HEK293 (cell line): ENCODE measurements at regions not wholly inside any gene's neighbourhood (a gene's known extent, or its start where the extent isn't known, plus 50 kb on each side); places are given as distances from the start of the nearest gene placed in this dataset.

Source experiments
- CTCF ChIP-seq: fragments of 450-650 bp; formaldehyde crosslinking; IDR thresholded peaks from 2 replicates; pipeline ENCODE4 v1.5.1; 2016; ENCODE audit warnings: missing biosample characterization, missing genetic modification characterization
- FEZF1 ChIP-seq: fragments of 450-650 bp; formaldehyde crosslinking; IDR thresholded peaks from 2 replicates; pipeline ENCODE4 v1.5.1; 2016; ENCODE audit warnings: missing biosample characterization, missing genetic modification characterization
- KLF16 ChIP-seq: fragments of 450-650 bp; formaldehyde crosslinking; IDR thresholded peaks from 2 replicates; pipeline ENCODE4 v1.5.1; 2017; ENCODE audit warnings: missing biosample characterization, missing genetic modification characterization
- YY2 ChIP-seq: fragments of 450-650 bp; formaldehyde crosslinking; IDR thresholded peaks from 2 replicates; pipeline ENCODE4 v1.5.1; 2016; ENCODE audit warnings: missing biosample characterization, missing genetic modification characterization
- ZBTB1 ChIP-seq: fragments of 450-650 bp; formaldehyde crosslinking; IDR thresholded peaks from 2 replicates; pipeline ENCODE4 v1.5.1; 2016; ENCODE audit warnings: missing biosample characterization, missing genetic modification characterization
- ZNF114 ChIP-seq: fragments of 450-650 bp; formaldehyde crosslinking; IDR thresholded peaks from 2 replicates; pipeline ENCODE4 v1.5.0; 2017; ENCODE audit warnings: missing biosample characterization, missing genetic modification characterization
- ZNF133 ChIP-seq: fragments of 450-650 bp; formaldehyde crosslinking; IDR thresholded peaks from 2 replicates; pipeline ENCODE4 v1.5.1; 2016; ENCODE audit warnings: missing biosample characterization, missing genetic modification characterization
- ZNF140 ChIP-seq: fragments of 450-650 bp; formaldehyde crosslinking; IDR thresholded peaks from 2 replicates; pipeline ENCODE4 v1.5.1; 2016; ENCODE audit warnings: missing biosample characterization, missing genetic modification characterization
- ZNF16 ChIP-seq: fragments of 450-650 bp; formaldehyde crosslinking; IDR thresholded peaks from 2 replicates; pipeline ENCODE4 v1.5.1; 2016; ENCODE audit warnings: low read depth, missing biosample characterization, missing genetic modification characterization
- ZNF19 ChIP-seq: fragments of 450-650 bp; formaldehyde crosslinking; IDR thresholded peaks from 2 replicates; pipeline ENCODE4; 2016; ENCODE audit warnings: missing biosample characterization, missing genetic modification characterization, low read depth
- ZNF274 ChIP-seq, 2 experiments: fragments of 200-500 bp in 1 of 2; fragments of 450-650 bp in 1 of 2; sonication (Bioruptor generic) in 1 of 2; formaldehyde crosslinking in 1 of 2; IDR thresholded peaks; 2 replicates each; pipeline versions ENCODE4 v1.5.1 to v1.6.1; 2014 to 2016; ENCODE audit warnings: borderline replicate concordance in 1 of 2, inconsistent platforms in 1 of 2, low read length in 1 of 2, missing biosample characterization in 1 of 2, missing genetic modification characterization in 1 of 2
- ZNF280C ChIP-seq: fragments of 450-650 bp; formaldehyde crosslinking; IDR thresholded peaks from 2 replicates; pipeline ENCODE4 v1.5.1; 2016; ENCODE audit warnings: missing biosample characterization, missing genetic modification characterization
- ZNF302 ChIP-seq: fragments of 450-650 bp; formaldehyde crosslinking; IDR thresholded peaks from 2 replicates; pipeline ENCODE4 v1.5.1; 2016; ENCODE audit warnings: missing biosample characterization, missing genetic modification characterization, low read depth
- ZNF335 ChIP-seq: fragments of 450-650 bp; formaldehyde crosslinking; conservative IDR thresholded peaks from 2 replicates; pipeline ENCODE4 v1.5.1; 2016; ENCODE audit warnings: missing biosample characterization, missing genetic modification characterization
- ZNF341 ChIP-seq: fragments of 450-650 bp; formaldehyde crosslinking; IDR thresholded peaks from 2 replicates; pipeline ENCODE4; 2016; ENCODE audit warnings: low read depth, missing biosample characterization, missing genetic modification characterization
- ZNF350 ChIP-seq: fragments of 450-650 bp; formaldehyde crosslinking; IDR thresholded peaks from 2 replicates; pipeline ENCODE4 v1.5.0; 2017; ENCODE audit warnings: missing biosample characterization, mild to moderate bottlenecking, missing genetic modification characterization
- ZNF394 ChIP-seq: fragments of 450-650 bp; formaldehyde crosslinking; IDR thresholded peaks from 2 replicates; pipeline ENCODE4 v1.5.1; 2016; ENCODE audit warnings: missing biosample characterization, missing genetic modification characterization, mild to moderate bottlenecking, moderate library complexity, borderline replicate concordance
- ZNF596 ChIP-seq: fragments of 450-650 bp; IDR thresholded peaks from 2 replicates; pipeline ENCODE4 v1.5.0; 2018; ENCODE audit warnings: missing biosample characterization, mild to moderate bottlenecking, missing genetic modification characterization, moderate library complexity
- ZNF600 ChIP-seq: fragments of 450-650 bp; formaldehyde crosslinking; IDR thresholded peaks from 2 replicates; pipeline ENCODE4 v1.5.1; 2016; ENCODE audit warnings: missing biosample characterization, missing genetic modification characterization
- ZNF654 ChIP-seq: fragments of 450-650 bp; formaldehyde crosslinking; IDR thresholded peaks from 2 replicates; pipeline ENCODE4 v1.5.1; 2016; ENCODE audit warnings: low read depth, missing biosample characterization, missing genetic modification characterization
- ZNF658 ChIP-seq: fragments of 450-650 bp; formaldehyde crosslinking; IDR thresholded peaks from 2 replicates; pipeline ENCODE4; 2016; ENCODE audit warnings: missing biosample characterization, missing genetic modification characterization
- ZNF776 ChIP-seq: fragments of 450-650 bp; formaldehyde crosslinking; IDR thresholded peaks from 2 replicates; pipeline ENCODE4 v1.5.0; 2017; ENCODE audit warnings: missing biosample characterization, missing genetic modification characterization, borderline replicate concordance
- ZNF830 ChIP-seq: fragments of 450-650 bp; IDR thresholded peaks from 2 replicates; pipeline ENCODE4 v1.5.0; 2018; ENCODE audit warnings: missing biosample characterization, missing genetic modification characterization, low read depth, mild to moderate bottlenecking, moderate library complexity
- ZSCAN30 ChIP-seq: fragments of 450-650 bp; IDR thresholded peaks from 2 replicates; pipeline ENCODE4 v1.5.1; 2018; ENCODE audit warnings: missing biosample characterization, mild to moderate bottlenecking, missing genetic modification characterization, moderate library complexity
- TF ChIP-seq, protein P1 (sequence below): fragments of 450-650 bp; formaldehyde crosslinking; optimal IDR thresholded peaks from 2 replicates; pipeline ENCODE3; 2016; ENCODE audit warnings: missing biosample characterization, mild to moderate bottlenecking, missing genetic modification characterization
- TF ChIP-seq, protein P2 (sequence below): fragments of 450-650 bp; formaldehyde crosslinking; IDR thresholded peaks from 2 replicates; pipeline ENCODE4 v1.5.1; 2016; ENCODE audit warnings: missing biosample characterization, missing genetic modification characterization, borderline replicate concordance
- TF ChIP-seq, protein P3 (sequence below): fragments of 450-650 bp; formaldehyde crosslinking; IDR thresholded peaks from 2 replicates; pipeline ENCODE4 v1.5.1; 2016; ENCODE audit warnings: missing biosample characterization, missing genetic modification characterization

DNA sequence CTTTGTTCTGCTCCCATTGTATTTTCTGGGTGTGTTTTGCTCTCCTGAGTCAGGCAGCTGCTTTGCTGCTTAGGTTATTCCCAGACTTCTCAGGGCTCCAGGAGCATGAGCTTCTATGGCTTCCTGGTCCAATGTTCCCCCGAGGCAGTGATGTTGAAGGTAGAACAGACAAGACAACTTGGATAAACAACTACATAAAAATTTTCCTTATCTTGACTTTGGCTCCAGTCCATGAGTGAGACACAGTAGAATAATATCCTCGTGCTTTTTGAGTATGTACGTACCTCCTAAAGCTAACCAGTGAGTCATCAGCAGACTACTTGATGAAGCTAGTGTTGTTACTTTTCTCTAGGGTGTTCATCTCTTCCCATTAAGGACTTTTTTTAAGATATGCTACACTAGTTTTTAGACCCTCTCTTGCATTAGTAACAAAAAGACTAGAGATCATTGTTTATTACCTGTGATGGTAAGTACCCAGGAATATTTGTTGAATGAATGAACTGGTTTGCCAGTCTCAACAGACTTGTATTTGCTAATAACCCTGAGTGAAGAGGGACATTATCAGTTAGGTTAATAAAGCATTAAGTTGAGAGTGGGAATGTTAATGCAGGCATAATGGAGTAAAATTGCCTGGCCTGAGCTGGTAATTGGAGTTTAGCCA lies 131.9 kb downstream of the FHIP1A start (continued):
- no peak for TF ChIP-seq ZNF280C (tag by site-specific recombination)
- no peak for TF ChIP-seq ZNF274 (IDR thresholded peaks at IDR 0.05; ENCODE audit: low read length)
- TF ChIP-seq ZNF274 (tag by site-specific recombination; IDR thresholded peaks at IDR 0.05; ENCODE audit: borderline replicate concordance), result no peak
- no peak for TF ChIP-seq ZNF776 (tag by site-specific recombination)
- peak; percentile 48; the same call in 1 of the 2 replicates for TF ChIP-seq FEZF1
- no peak for TF ChIP-seq ZNF302 (tag by site-specific recombination)
- peak; percentile 33; the same call in 1 of the 2 replicates for TF ChIP-seq ZNF335 (tag by site-specific recombination)
- TF ChIP-seq, protein P1, sequence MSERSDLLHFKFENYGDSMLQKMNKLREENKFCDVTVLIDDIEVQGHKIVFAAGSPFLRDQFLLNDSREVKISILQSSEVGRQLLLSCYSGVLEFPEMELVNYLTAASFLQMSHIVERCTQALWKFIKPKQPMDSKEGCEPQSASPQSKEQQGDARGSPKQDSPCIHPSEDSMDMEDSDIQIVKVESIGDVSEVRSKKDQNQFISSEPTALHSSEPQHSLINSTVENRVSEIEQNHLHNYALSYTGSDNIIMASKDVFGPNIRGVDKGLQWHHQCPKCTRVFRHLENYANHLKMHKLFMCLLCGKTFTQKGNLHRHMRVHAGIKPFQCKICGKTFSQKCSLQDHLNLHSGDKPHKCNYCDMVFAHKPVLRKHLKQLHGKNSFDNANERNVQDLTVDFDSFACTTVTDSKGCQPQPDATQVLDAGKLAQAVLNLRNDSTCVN (tag by site-specific recombination), result no peak
- no peak for TF ChIP-seq ZNF19 (tag by site-specific recombination)
- no peak for TF ChIP-seq ZNF350 (tag by site-specific recombination)
- TF ChIP-seq KLF16 (tag by site-specific recombination), result no peak
- TF ChIP-seq ZBTB1 (tag by site-specific recombination), result no peak; the same call in 1 of the 2 replicates
- TF ChIP-seq YY2 (tag by site-specific recombination), result no peak
- TF ChIP-seq CTCF, result no peak
- TF ChIP-seq, protein P2, sequence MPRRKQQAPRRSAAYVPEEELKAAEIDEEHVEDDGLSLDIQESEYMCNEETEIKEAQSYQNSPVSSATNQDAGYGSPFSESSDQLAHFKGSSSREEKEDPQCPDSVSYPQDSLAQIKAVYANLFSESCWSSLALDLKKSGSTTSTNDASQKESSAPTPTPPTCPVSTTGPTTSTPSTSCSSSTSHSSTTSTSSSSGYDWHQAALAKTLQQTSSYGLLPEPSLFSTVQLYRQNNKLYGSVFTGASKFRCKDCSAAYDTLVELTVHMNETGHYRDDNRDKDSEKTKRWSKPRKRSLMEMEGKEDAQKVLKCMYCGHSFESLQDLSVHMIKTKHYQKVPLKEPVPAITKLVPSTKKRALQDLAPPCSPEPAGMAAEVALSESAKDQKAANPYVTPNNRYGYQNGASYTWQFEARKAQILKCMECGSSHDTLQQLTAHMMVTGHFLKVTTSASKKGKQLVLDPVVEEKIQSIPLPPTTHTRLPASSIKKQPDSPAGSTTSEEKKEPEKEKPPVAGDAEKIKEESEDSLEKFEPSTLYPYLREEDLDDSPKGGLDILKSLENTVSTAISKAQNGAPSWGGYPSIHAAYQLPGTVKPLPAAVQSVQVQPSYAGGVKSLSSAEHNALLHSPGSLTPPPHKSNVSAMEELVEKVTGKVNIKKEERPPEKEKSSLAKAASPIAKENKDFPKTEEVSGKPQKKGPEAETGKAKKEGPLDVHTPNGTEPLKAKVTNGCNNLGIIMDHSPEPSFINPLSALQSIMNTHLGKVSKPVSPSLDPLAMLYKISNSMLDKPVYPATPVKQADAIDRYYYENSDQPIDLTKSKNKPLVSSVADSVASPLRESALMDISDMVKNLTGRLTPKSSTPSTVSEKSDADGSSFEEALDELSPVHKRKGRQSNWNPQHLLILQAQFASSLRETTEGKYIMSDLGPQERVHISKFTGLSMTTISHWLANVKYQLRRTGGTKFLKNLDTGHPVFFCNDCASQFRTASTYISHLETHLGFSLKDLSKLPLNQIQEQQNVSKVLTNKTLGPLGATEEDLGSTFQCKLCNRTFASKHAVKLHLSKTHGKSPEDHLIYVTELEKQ (tag by site-specific recombination), result peak; percentile 47; the same call in 1 of the 2 replicates
- TF ChIP-seq ZNF830 (tag by site-specific recombination), result no peak
- no peak for TF ChIP-seq ZNF658
- no peak for TF ChIP-seq ZNF133 (tag by site-specific recombination)
- no peak for TF ChIP-seq ZNF16 (tag by site-specific recombination)
- TF ChIP-seq ZNF654 (tag by site-specific recombination), result peak; percentile 5; the same call in 1 of the 2 replicates
- TF ChIP-seq ZNF140, result no peak
- no peak; the same call in 1 of the 2 replicates for TF ChIP-seq ZNF600 (tag by site-specific recombination)
- no peak for TF ChIP-seq ZNF596
- peak; percentile 88 for TF ChIP-seq ZSCAN30 (tag by site-specific recombination)
- peak; percentile 42; the same call in 1 of the 2 replicates for TF ChIP-seq ZNF394 (tag by site-specific recombination)
- no peak for TF ChIP-seq ZNF114 (tag by site-specific recombination)
- TF ChIP-seq, protein P3, sequence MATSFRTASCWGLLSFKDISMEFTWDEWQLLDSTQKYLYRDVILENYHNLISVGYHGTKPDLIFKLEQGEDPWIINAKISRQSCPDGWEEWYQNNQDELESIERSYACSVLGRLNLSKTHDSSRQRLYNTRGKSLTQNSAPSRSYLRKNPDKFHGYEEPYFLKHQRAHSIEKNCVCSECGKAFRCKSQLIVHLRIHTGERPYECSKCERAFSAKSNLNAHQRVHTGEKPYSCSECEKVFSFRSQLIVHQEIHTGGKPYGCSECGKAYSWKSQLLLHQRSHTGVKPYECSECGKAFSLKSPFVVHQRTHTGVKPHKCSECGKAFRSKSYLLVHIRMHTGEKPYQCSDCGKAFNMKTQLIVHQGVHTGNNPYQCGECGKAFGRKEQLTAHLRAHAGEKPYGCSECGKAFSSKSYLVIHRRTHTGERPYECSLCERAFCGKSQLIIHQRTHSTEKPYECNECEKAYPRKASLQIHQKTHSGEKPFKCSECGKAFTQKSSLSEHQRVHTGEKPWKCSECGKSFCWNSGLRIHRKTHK (tag by site-specific recombination), result no peak
- TF ChIP-seq ZNF341 (tag by site-specific recombination), result no peak
